B cell (primary cell): ENCODE measurements at regions not wholly inside any gene's neighbourhood (a gene's known extent, or its start where the extent isn't known, plus 50 kb on each side); places are given as distances from the start of the nearest gene placed in this dataset.

ENCODE experiments used
- ATAC-seq: fragments of 200-7000 bp; cut with Tn5 transposase; one replicate; pipeline ENCODE4 v1.10.0; 2021; ENCODE audit warnings: low read depth, mild to moderate bottlenecking, moderate number of reproducible peaks, moderate library complexity
- CTCF ChIA-PET: fragments of 350-600 bp; sonication (Branson Sonifier 250); formaldehyde crosslinking; loops from one replicate; lab custom pipeline; 2021; ENCODE audit warnings: antibody characterized with exemption, inconsistent platforms; lab: Charles Lee
- POLR2A ChIA-PET: fragments of 350-600 bp; sonication (Branson Sonifier 250); formaldehyde crosslinking; loops from one replicate; lab custom pipeline; 2021; ENCODE audit warnings: antibody characterized with exemption; lab: Charles Lee
- DNase-seq: peaks from one replicate; pipeline ENCODE4 v3.0.0; 2013
- H2AFZ ChIP-seq: 2 replicates; pipeline ENCODE4 v1.6.1; 2012; ENCODE audit warnings: mild to moderate bottlenecking, low read depth, low read length; ENCODE audit not compliant: insufficient read depth, poor library complexity, severe bottlenecking
- H3K27ac ChIP-seq, 2 donors: 1 replicate in 1 of 2; 2 replicates in 1 of 2; pipeline ENCODE4 v1.5.1; 2012 to 2013; ENCODE audit warnings: low read length in 2 of 2, mild to moderate bottlenecking in 2 of 2, moderate library complexity in 1 of 2
- H3K27me3 ChIP-seq, 4 experiments: fragments of 200-600 bp in 1 of 4; sonication (generic) in 1 of 4; replicated peaks in 1 of 4; 1 replicate in 2 of 4; 2 replicates in 2 of 4; pipeline versions ENCODE4 v1.6.1 to v1.7.0; 2013 to 2016; ENCODE audit warnings: low read length in 3 of 4, mild to moderate bottlenecking in 2 of 4, mixed read lengths in 1 of 4, moderate library complexity in 1 of 4; ENCODE audit not compliant: insufficient read depth in 4 of 4, control insufficient read depth in 3 of 4; ENCODE audit errors: control extremely low read depth in 1 of 4
- H3K36me3 ChIP-seq, 2 experiments: replicated peaks in 1 of 2; 1 replicate in 1 of 2; 2 replicates in 1 of 2; pipeline versions ENCODE4 v1.6.1 to v1.7.1; 2013; ENCODE audit warnings: low read length in 1 of 2; ENCODE audit not compliant: insufficient read depth in 2 of 2, control insufficient read depth in 1 of 2; ENCODE audit errors: control extremely low read depth in 1 of 2, extremely low read depth in 1 of 2
- H3K4me1 ChIP-seq, 2 donors: fragments of 200-600 bp in 1 of 2; sonication (generic) in 1 of 2; 1 replicate in 1 of 2; 2 replicates in 1 of 2; pipeline versions ENCODE4 v1.5.1 to v1.6.1; 2013 to 2017; ENCODE audit warnings: low read length in 2 of 2; ENCODE audit not compliant: control insufficient read depth in 2 of 2, insufficient read depth in 2 of 2
- H3K4me2 ChIP-seq: replicated peaks from 2 replicates; pipeline ENCODE3; 2012; ENCODE audit warnings: mild to moderate bottlenecking, low read depth, low read length; ENCODE audit not compliant: poor library complexity, severe bottlenecking
- H3K4me3 ChIP-seq, 5 experiments: fragments of 200-600 bp in 1 of 5; sonication (generic) in 1 of 5; 1 replicate in 3 of 5; 2 replicates in 2 of 5; pipeline versions ENCODE4 v1.5.1 to v1.7.0; 2011 to 2016; ENCODE audit warnings: low read length in 4 of 5, mild to moderate bottlenecking in 4 of 5, low read depth in 2 of 5, control low read depth in 1 of 5, moderate library complexity in 1 of 5; ENCODE audit not compliant: insufficient read depth in 1 of 5; ENCODE audit errors: control extremely low read depth in 1 of 5, extremely low read depth in 1 of 5
- H3K79me2 ChIP-seq: fragments of 200-600 bp; sonication (generic); one replicate; pipeline ENCODE4 v1.6.0; 2016; ENCODE audit warnings: low read length; ENCODE audit not compliant: control insufficient read depth, insufficient read depth
- H3K9ac ChIP-seq: fragments of 200-600 bp; sonication (generic); 2 replicates; pipeline ENCODE4 v1.6.1; 2017; ENCODE audit warnings: mild to moderate bottlenecking, low read length, moderate library complexity
- H3K9me3 ChIP-seq, 3 donors: one replicate each; pipeline versions ENCODE4 v1.6.1 to v1.7.1; 2013; ENCODE audit warnings: low read length in 2 of 3; ENCODE audit not compliant: control insufficient read depth in 2 of 3, insufficient read depth in 1 of 3; ENCODE audit errors: control extremely low read depth in 1 of 3
- H4K20me1 ChIP-seq: 2 replicates; pipeline ENCODE4 v1.6.0; 2012; ENCODE audit warnings: mild to moderate bottlenecking, low read length; ENCODE audit not compliant: insufficient read depth, control insufficient read depth, poor library complexity, severe bottlenecking
- H3K27ac Mint-ChIP-seq: one replicate; pipeline ENCODE4 v1.8.0; 2021; ENCODE audit warnings: mixed read lengths
- H3K27me3 Mint-ChIP-seq: one replicate; pipeline ENCODE4 v1.8.0; 2021; ENCODE audit warnings: mixed read lengths
- H3K4me1 Mint-ChIP-seq: one replicate; pipeline ENCODE4 v1.8.0; 2021; ENCODE audit warnings: mixed read lengths
- H3K4me3 Mint-ChIP-seq: one replicate; pipeline ENCODE4 v1.8.0; 2021; ENCODE audit warnings: mixed read lengths
- H3K9me3 Mint-ChIP-seq: one replicate; pipeline ENCODE4 v1.8.0; 2022; ENCODE audit warnings: mixed read lengths; ENCODE audit not compliant: insufficient read depth
- EZH2 ChIP-seq: IDR thresholded peaks from 2 replicates; pipeline ENCODE4 v1.6.1; 2012; ENCODE audit warnings: borderline replicate concordance, low read depth, mild to moderate bottlenecking, moderate library complexity, low read length; ENCODE audit not compliant: insufficient read depth, poor library complexity, severe bottlenecking
- WGBS: methylation state at CpG from one replicate; pipeline ENCODE4 v1.1.5; 2013; ENCODE audit warnings: missing lambda C conversion rate; ENCODE audit not compliant: insufficient coverage; 5-methylcytosine and 5-hydroxymethylcytosine counted together
- intact Hi-C: fragments of 100-400 bp; cut with micrococcal nuclease; formaldehyde crosslinking; loops from one replicate; pipeline ENCODE4 v1.10.0; 2022
- TF ChIP-seq, protein P1 (sequence below): fragments of 200-600 bp; IDR thresholded peaks from one replicate; pipeline ENCODE4 v1.8.0; 2022; ENCODE audit warnings: antibody characterized with exemption, mild to moderate bottlenecking

GRCh38 chr1:218633238-218633988 is 288.3 kb downstream of the TGFB2 start:
- Histone ChIP-seq H3K79me2 (no peaks in the 10 kb centered on the region), H3K9ac (no peak overlapping the region), H4K20me1 (no peaks in the 10 kb centered on the region), H2AFZ (no peak overlapping the region), H3K27me3 (no peaks in the 10 kb centered on the region), H3K4me2 (no peak overlapping the region), H3K9me3 (peaks cover 0 to 8% (median 1%) of the 10 kb centered on the region in 3 donors), H3K4me3 (no peak overlapping the region), H3K36me3 (no peaks in the 10 kb centered on the region), H3K4me1 (no peaks in the 10 kb centered on the region), H3K27ac (no peak overlapping the region)
- Mint-ChIP-seq H3K9me3 (peaks cover 9% of the 10 kb centered on the region), H3K4me3 (no peak overlapping the region), H3K4me1 (no peaks in the 10 kb centered on the region), H3K27ac (no peak overlapping the region), H3K27me3 (no peaks in the 10 kb centered on the region)
- intact Hi-C loops, result no loop called here
- 88% methylated on average over 8 of the region's 9 CpGs for WGBS
- CTCF ChIA-PET, result no interaction called here
- ATAC-seq (no peak), DNase-seq (no peak)
- POLR2A ChIA-PET, result no interaction called here
- TF ChIP-seq, protein P1, sequence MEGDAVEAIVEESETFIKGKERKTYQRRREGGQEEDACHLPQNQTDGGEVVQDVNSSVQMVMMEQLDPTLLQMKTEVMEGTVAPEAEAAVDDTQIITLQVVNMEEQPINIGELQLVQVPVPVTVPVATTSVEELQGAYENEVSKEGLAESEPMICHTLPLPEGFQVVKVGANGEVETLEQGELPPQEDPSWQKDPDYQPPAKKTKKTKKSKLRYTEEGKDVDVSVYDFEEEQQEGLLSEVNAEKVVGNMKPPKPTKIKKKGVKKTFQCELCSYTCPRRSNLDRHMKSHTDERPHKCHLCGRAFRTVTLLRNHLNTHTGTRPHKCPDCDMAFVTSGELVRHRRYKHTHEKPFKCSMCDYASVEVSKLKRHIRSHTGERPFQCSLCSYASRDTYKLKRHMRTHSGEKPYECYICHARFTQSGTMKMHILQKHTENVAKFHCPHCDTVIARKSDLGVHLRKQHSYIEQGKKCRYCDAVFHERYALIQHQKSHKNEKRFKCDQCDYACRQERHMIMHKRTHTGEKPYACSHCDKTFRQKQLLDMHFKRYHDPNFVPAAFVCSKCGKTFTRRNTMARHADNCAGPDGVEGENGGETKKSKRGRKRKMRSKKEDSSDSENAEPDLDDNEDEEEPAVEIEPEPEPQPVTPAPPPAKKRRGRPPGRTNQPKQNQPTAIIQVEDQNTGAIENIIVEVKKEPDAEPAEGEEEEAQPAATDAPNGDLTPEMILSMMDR, result no peak
- TF ChIP-seq EZH2, result no peak

GRCh38 chr1:218634212-218634611 is 289.1 kb downstream of the TGFB2 start:
- Histone ChIP-seq H3K27ac (no peak overlapping the region), H2AFZ (no peak overlapping the region), H3K4me2 (no peak overlapping the region), H3K9me3 (peaks cover 0 to 8% (median 1%) of the 10 kb centered on the region in 3 donors), H3K79me2 (no peaks in the 10 kb centered on the region), H3K27me3 (no peaks in the 10 kb centered on the region), H3K36me3 (no peaks in the 10 kb centered on the region), H3K4me1 (no peaks in the 10 kb centered on the region), H3K4me3 (no peak overlapping the region), H4K20me1 (no peaks in the 10 kb centered on the region), H3K9ac (no peak overlapping the region)
- H3K4me3 Mint-ChIP-seq, result no peak overlapping the region
- 79% methylated on average over 2 of the region's 4 CpGs for WGBS
- ATAC-seq (no peak), DNase-seq (no peak)
- intact Hi-C loops, result no loop called here
- H3K4me1 Mint-ChIP-seq, result no peaks in the 10 kb centered on the region
- H3K27me3 Mint-ChIP-seq, result no peaks in the 10 kb centered on the region
- TF ChIP-seq EZH2, result no peak
- TF ChIP-seq, protein P1, result no peak
- ChIA-PET POLR2A (no interaction called here), CTCF (no interaction called here)
- H3K9me3 Mint-ChIP-seq, result peaks cover 9% of the 10 kb centered on the region
- no peak overlapping the region for H3K27ac Mint-ChIP-seq
